Right atrium auricular region (tissue), 2 donors: ENCODE measurements at regions not wholly inside any gene's neighbourhood (a gene's known extent, or its start where the extent isn't known, plus 50 kb on each side); places are given as distances from the start of the nearest gene placed in this dataset.

Experiments used
- DNase-seq: peaks from one replicate; pipeline ENCODE4 v3.0.0-alpha.2; 2019; ENCODE audit warnings: low spot score
- H3K27ac ChIP-seq, 2 donors: fragments of 200-600 bp; sonication (generic); 1 replicate in 1 of 2; 2 replicates in 1 of 2; pipeline ENCODE4 v1.5.1; 2016 to 2019
- H3K27me3 ChIP-seq, 2 donors: fragments of 200-600 bp; sonication (generic); one replicate each; pipeline versions ENCODE4 v1.5.1 to v1.6.0; 2017 to 2019
- H3K36me3 ChIP-seq: fragments of 200-600 bp; sonication (generic); one replicate; pipeline ENCODE4 v1.5.1; 2016
- H3K4me1 ChIP-seq, 2 donors: fragments of 200-600 bp; sonication (generic); one replicate each; pipeline versions ENCODE4 v1.5.1 to v1.6.0; 2017 to 2019
- H3K4me3 ChIP-seq, 2 donors: fragments of 200-600 bp; sonication (generic); 1 replicate in 1 of 2; 2 replicates in 1 of 2; pipeline ENCODE4 v1.5.1; 2017 to 2019; ENCODE audit warnings: mild to moderate bottlenecking in 1 of 2, moderate library complexity in 1 of 2
- H3K9me3 ChIP-seq, 2 donors: fragments of 200-600 bp; sonication (generic); one replicate each; pipeline ENCODE4 v1.5.1; 2019
- CTCF ChIP-seq, 2 donors: fragments of 200-600 bp; sonication (generic); IDR thresholded peaks; one replicate each; pipeline ENCODE4 v1.5.1; 2019; ENCODE audit warnings: antibody characterized with exemption in 2 of 2

- DNase-seq = peak; percentile 49
- no peak for TF ChIP-seq CTCF (IDR thresholded peaks at IDR 0.05)
- H3K27me3 ChIP-seq = no peaks in the 10 kb centered on the region
- peaks cover 0 to 20% of the 10 kb centered on the region in 2 donors for H3K4me1 ChIP-seq
- H3K9me3 ChIP-seq = no peaks in the 10 kb centered on the region
- no peak overlapping the region for H3K4me3 ChIP-seq
- H3K36me3 ChIP-seq = no peaks in the 10 kb centered on the region
- no peak overlapping the region for H3K27ac ChIP-seq
Observed at GRCh38 chr10:118912961-118913600, 116.4 kb upstream of the NANOS1 start.

- H3K4me1 ChIP-seq = peaks cover 0 to 20% of the 10 kb centered on the region in 2 donors
- peak; percentile 48 for DNase-seq
- no peaks in the 10 kb centered on the region for H3K36me3 ChIP-seq
- no peaks in the 10 kb centered on the region for H3K9me3 ChIP-seq
- no peak overlapping the region for H3K4me3 ChIP-seq
- no peak for TF ChIP-seq CTCF (IDR thresholded peaks at IDR 0.05)
- H3K27ac ChIP-seq = no peak overlapping the region
- no peaks in the 10 kb centered on the region for H3K27me3 ChIP-seq
Observed at GRCh38 chr10:118913825-118914224, 115.7 kb upstream of the NANOS1 start.

- Histone ChIP-seq H3K36me3 (no peaks in the 10 kb centered on the region), H3K27me3 (no peaks in the 10 kb centered on the region), H3K4me3 (no peak overlapping the region), H3K4me1 (peaks cover 0 to 20% of the 10 kb centered on the region in 2 donors), H3K9me3 (no peaks in the 10 kb centered on the region), H3K27ac (no peak overlapping the region)
- DNase-seq = peak; percentile 30
- TF ChIP-seq CTCF (IDR thresholded peaks at IDR 0.05) = no peak
Observed at GRCh38 chr10:118914629-118915028, 114.9 kb upstream of the NANOS1 start.

- peak; percentile 28 for DNase-seq
- H3K4me1 ChIP-seq = peaks cover 0 to 20% of the 10 kb centered on the region in 2 donors
- no peak overlapping the region for H3K27ac ChIP-seq
- no peaks in the 10 kb centered on the region for H3K27me3 ChIP-seq
- no peaks in the 10 kb centered on the region for H3K9me3 ChIP-seq
- H3K4me3 ChIP-seq = no peak overlapping the region
- no peaks in the 10 kb centered on the region for H3K36me3 ChIP-seq
- TF ChIP-seq CTCF (IDR thresholded peaks at IDR 0.05) = no peak
Observed at GRCh38 chr10:118915161-118915560, 114.4 kb upstream of the NANOS1 start.

GRCh38 chr10:118916777-118917176 lies 112.7 kb upstream of the NANOS1 start:
- no peak overlapping the region for H3K27ac ChIP-seq
- peaks cover 0 to 14% of the 10 kb centered on the region in 2 donors for H3K4me1 ChIP-seq
- H3K27me3 ChIP-seq = no peaks in the 10 kb centered on the region
- TF ChIP-seq CTCF (IDR thresholded peaks at IDR 0.05) = no peak
- H3K9me3 ChIP-seq = no peaks in the 10 kb centered on the region
- no peaks in the 10 kb centered on the region for H3K36me3 ChIP-seq
- DNase-seq = peak; percentile 44
- no peak overlapping the region for H3K4me3 ChIP-seq

GRCh38 chr10:118917701-118918100 lies 111.8 kb upstream of the NANOS1 start:
- no peaks in the 10 kb centered on the region for H3K36me3 ChIP-seq
- peak; percentile 18 for DNase-seq
- TF ChIP-seq CTCF (IDR thresholded peaks at IDR 0.05) = no peak
- peaks cover 0 to 12% of the 10 kb centered on the region in 2 donors for H3K4me1 ChIP-seq
- no peak overlapping the region for H3K27ac ChIP-seq
- no peak overlapping the region for H3K4me3 ChIP-seq
- H3K9me3 ChIP-seq = no peaks in the 10 kb centered on the region
- no peaks in the 10 kb centered on the region for H3K27me3 ChIP-seq
